ENCODE measurements at regions not wholly inside any gene's neighbourhood (a gene's known extent, or its start where the extent isn't known, plus 50 kb on each side); places are given as distances from the start of the nearest gene placed in this dataset.

DNA sequence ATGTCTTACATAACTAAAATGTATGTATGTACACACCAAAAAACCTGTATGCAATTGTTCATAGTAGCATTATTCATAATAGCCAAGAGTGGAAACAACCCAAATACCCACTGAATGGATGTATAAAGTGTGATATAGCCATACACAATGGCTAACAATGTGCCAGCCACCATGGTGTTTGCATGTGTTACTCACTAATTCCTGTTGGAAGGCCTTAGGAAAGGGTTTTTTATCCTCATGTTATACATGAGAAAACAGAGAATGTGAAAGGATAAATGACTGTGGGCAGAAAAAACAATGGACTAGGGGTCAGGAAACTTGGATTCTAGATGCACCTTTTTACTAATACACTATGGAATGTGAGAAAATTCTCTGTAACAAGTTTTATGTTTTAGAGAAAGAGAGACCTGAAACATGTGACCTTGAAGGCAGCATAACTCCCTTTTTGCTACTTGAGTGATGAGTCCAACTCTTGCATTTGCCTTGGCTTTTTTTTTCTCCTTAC, 55.7 kb downstream of the TIGD2 start:
- ChIA-PET CTCF (no interaction called here), POLR2A (no interaction called here)
- Histone ChIP-seq H3K9me3 (ENCODE audit: control insufficient read depth, insufficient read depth, low read depth, low read length) (no peaks in the 10 kb centered on the region), H3K36me3 (ENCODE audit: control insufficient read depth in 2 of 2, insufficient read depth in 1 of 2, low read length in 2 of 2) (no peaks in the 10 kb centered on the region), H3K4me3 (ENCODE audit: low read depth, low read length) (no peak overlapping the region), H3K27ac (ENCODE audit: extremely low read depth, low read depth, low read length) (no peak overlapping the region), H3K4me1 (ENCODE audit: control insufficient read depth, insufficient read depth, low read length) (no peaks in the 10 kb centered on the region)
- TF ChIP-seq ZNF155 (tag by site-specific recombination; IDR thresholded peaks at IDR 0.05): no peak

DNA sequence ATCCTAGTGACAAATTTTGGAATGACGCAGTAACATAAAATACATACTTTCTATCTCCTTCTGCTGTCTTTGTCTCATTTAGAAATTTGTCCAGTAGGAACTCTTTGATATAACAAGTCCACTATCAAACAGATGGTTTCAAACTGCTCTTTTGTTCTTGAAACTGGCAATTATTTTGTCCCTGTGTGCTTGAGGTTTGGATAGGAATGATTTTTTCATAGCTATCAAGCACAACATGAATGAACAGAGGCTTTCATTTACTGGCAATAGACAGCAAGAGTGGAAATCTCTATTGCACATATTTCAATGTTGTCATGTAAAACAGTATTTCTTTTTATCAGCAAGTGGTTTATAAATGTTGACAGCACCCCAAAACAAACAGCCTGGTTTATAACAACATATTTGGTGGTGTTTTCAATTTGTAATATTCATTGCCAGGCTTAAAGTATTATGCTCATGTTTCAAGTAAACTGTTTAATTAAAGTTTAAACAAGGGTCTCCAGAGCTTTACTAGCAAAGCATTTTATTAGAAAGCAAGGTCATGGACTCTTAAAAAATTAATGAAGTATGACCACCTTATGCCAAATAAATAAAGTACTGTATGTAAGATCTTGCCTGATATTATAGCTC, 60.0 kb downstream of the TIGD2 start:
- Histone ChIP-seq H3K27ac (ENCODE audit: extremely low read depth, low read depth, low read length) (no peak overlapping the region), H3K36me3 (ENCODE audit: control insufficient read depth in 2 of 2, insufficient read depth in 1 of 2, low read length in 2 of 2) (no peaks in the 10 kb centered on the region), H3K4me1 (ENCODE audit: control insufficient read depth, insufficient read depth, low read length) (no peaks in the 10 kb centered on the region), H3K4me3 (ENCODE audit: low read depth, low read length) (no peak overlapping the region), H3K9me3 (ENCODE audit: control insufficient read depth, insufficient read depth, low read depth, low read length) (no peaks in the 10 kb centered on the region)
- TF ChIP-seq, protein P1, sequence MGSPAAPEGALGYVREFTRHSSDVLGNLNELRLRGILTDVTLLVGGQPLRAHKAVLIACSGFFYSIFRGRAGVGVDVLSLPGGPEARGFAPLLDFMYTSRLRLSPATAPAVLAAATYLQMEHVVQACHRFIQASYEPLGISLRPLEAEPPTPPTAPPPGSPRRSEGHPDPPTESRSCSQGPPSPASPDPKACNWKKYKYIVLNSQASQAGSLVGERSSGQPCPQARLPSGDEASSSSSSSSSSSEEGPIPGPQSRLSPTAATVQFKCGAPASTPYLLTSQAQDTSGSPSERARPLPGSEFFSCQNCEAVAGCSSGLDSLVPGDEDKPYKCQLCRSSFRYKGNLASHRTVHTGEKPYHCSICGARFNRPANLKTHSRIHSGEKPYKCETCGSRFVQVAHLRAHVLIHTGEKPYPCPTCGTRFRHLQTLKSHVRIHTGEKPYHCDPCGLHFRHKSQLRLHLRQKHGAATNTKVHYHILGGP (tag by site-specific recombination; IDR thresholded peaks at IDR 0.05): 0 out of 2 replicates have a peak, but pooled peaks have one; percentile 23
- no peak for TF ChIP-seq ZNF211 (tag by site-specific recombination; IDR thresholded peaks at IDR 0.05; ENCODE audit: low read depth)
- CTCF ChIA-PET: interaction anchor here (1.2 to 1.4 kb wide), 2 partner anchors 11 to 13 kb away, joined by 3 to 4 read pairs; no protein-coding TSS in a partner anchor
- POLR2A ChIA-PET: no interaction called here

DNA sequence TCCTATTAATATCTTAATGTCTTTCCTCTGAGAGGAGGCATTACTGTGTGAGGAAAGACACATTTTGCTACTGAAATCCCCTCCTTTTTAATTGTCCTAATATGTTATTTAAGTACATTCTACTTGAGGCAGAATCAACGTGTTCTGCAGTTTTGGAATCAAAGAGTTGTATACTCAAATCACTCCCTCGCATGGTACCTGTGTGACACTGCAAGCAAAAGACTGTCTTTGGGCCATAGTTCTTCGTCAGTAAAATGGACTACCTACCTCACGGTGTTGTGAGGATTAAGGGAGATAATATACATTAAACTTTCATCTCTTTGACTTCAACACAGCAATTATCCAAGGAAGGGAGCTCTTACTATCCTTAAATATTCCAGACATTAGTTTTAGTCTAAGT, 61.5 kb downstream of the TIGD2 start:
- Histone ChIP-seq H3K27ac (ENCODE audit: extremely low read depth, low read depth, low read length) (no peak overlapping the region), H3K36me3 (ENCODE audit: control insufficient read depth in 2 of 2, insufficient read depth in 1 of 2, low read length in 2 of 2) (no peaks in the 10 kb centered on the region), H3K4me1 (ENCODE audit: control insufficient read depth, insufficient read depth, low read length) (no peaks in the 10 kb centered on the region), H3K4me3 (ENCODE audit: low read depth, low read length) (no peak overlapping the region), H3K9me3 (ENCODE audit: control insufficient read depth, insufficient read depth, low read depth, low read length) (no peaks in the 10 kb centered on the region)
- no peak for TF ChIP-seq ZNF23 (tag by site-specific recombination; IDR thresholded peaks at IDR 0.05; ENCODE audit: borderline replicate concordance)
- TF ChIP-seq, protein P2, sequence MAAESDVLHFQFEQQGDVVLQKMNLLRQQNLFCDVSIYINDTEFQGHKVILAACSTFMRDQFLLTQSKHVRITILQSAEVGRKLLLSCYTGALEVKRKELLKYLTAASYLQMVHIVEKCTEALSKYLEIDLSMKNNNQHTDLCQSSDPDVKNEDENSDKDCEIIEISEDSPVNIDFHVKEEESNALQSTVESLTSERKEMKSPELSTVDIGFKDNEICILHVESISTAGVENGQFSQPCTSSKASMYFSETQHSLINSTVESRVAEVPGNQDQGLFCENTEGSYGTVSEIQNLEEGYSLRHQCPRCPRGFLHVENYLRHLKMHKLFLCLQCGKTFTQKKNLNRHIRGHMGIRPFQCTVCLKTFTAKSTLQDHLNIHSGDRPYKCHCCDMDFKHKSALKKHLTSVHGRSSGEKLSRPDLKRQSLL (tag by site-specific recombination; IDR thresholded peaks at IDR 0.05): no peak
- ChIA-PET CTCF (interaction anchor here (0.9 kb wide), 1 partner anchor 13 kb away, joined by 5 read pairs; no protein-coding TSS in a partner anchor), POLR2A (no interaction called here)

DNA sequence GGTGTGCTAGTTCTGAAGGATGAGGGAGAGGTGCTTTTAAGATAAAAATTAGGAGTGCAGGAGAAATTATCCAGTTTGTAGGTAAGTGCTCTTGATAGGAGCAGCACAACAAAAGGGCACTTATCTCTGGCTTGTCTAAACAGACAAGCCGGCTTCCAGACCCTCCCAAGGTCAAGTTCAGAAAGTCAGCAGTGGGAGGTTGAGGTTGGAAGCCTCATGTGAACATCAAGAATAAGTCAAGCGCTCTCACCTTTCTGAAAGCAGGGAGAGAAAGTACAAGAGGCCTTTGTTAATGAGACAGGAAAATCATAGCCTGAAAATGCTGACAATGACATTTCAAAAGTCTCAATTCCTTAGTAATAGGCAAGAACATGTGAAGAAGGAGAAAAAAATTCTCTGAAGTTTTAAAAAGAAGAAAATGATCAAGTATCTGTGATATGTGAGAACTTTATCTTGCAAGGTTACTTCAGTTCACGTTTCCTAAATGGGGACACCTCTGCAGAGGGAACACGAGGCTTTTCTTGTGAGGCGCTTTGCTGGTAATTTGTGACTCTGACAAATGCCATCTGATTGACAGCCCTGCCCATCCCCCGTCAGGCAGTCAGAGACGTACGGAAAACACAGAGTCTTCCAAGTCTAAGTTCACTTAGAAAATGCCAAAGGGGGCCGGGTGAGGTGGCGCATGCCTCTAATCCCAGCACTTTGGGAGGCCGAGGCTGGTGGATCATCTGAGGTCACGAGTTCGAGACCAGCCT, 62.2 kb downstream of the TIGD2 start:
- Histone ChIP-seq H3K4me3 (ENCODE audit: low read depth, low read length) (no peak overlapping the region), H3K36me3 (ENCODE audit: control insufficient read depth in 2 of 2, insufficient read depth in 1 of 2, low read length in 2 of 2) (no peaks in the 10 kb centered on the region), H3K4me1 (ENCODE audit: control insufficient read depth, insufficient read depth, low read length) (no peaks in the 10 kb centered on the region), H3K9me3 (ENCODE audit: control insufficient read depth, insufficient read depth, low read depth, low read length) (no peaks in the 10 kb centered on the region), H3K27ac (ENCODE audit: extremely low read depth, low read depth, low read length) (no peak overlapping the region)
- POLR2A ChIA-PET: no interaction called here
- CTCF ChIA-PET: interaction anchor here (0.7 to 0.9 kb wide), 2 partner anchors 14 to 689 kb away, joined by 3 to 5 read pairs; no protein-coding TSS in a partner anchor
- TF ChIP-seq ZNF157 (tag by site-specific recombination; IDR thresholded peaks at IDR 0.05) (no peak), ZNF664 (tag by site-specific recombination; IDR thresholded peaks at IDR 0.05) (no peak), ZBTB21 (tag by site-specific recombination; IDR thresholded peaks at IDR 0.05) (no peak), ZNF677 (tag by site-specific recombination; IDR thresholded peaks at IDR 0.05) (no peak), ZNF610 (tag by site-specific recombination; IDR thresholded peaks at IDR 0.05; ENCODE audit: borderline replicate concordance) (no peak), BCL11A (tag by site-specific recombination; IDR thresholded peaks at IDR 0.05; ENCODE audit: low read depth) (no peak), ZNF621 (tag by site-specific recombination; IDR thresholded peaks at IDR 0.05) (no peak), ZNF175 (tag by site-specific recombination; IDR thresholded peaks at IDR 0.05) (no peak), ZNF423 (tag by site-specific recombination; IDR thresholded peaks at IDR 0.05) (no peak)
- TF ChIP-seq, protein P3, sequence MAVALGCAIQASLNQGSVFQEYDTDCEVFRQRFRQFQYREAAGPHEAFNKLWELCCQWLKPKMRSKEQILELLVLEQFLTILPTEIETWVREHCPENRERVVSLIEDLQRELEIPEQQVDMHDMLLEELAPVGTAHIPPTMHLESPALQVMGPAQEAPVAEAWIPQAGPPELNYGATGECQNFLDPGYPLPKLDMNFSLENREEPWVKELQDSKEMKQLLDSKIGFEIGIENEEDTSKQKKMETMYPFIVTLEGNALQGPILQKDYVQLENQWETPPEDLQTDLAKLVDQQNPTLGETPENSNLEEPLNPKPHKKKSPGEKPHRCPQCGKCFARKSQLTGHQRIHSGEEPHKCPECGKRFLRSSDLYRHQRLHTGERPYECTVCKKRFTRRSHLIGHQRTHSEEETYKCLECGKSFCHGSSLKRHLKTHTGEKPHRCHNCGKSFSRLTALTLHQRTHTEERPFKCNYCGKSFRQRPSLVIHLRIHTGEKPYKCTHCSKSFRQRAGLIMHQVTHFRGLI (tag by site-specific recombination; IDR thresholded peaks at IDR 0.05): no peak
- TF ChIP-seq, protein P4, sequence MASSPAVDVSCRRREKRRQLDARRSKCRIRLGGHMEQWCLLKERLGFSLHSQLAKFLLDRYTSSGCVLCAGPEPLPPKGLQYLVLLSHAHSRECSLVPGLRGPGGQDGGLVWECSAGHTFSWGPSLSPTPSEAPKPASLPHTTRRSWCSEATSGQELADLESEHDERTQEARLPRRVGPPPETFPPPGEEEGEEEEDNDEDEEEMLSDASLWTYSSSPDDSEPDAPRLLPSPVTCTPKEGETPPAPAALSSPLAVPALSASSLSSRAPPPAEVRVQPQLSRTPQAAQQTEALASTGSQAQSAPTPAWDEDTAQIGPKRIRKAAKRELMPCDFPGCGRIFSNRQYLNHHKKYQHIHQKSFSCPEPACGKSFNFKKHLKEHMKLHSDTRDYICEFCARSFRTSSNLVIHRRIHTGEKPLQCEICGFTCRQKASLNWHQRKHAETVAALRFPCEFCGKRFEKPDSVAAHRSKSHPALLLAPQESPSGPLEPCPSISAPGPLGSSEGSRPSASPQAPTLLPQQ (tag by site-specific recombination; IDR thresholded peaks at IDR 0.05): no peak
- TF ChIP-seq, protein P5, sequence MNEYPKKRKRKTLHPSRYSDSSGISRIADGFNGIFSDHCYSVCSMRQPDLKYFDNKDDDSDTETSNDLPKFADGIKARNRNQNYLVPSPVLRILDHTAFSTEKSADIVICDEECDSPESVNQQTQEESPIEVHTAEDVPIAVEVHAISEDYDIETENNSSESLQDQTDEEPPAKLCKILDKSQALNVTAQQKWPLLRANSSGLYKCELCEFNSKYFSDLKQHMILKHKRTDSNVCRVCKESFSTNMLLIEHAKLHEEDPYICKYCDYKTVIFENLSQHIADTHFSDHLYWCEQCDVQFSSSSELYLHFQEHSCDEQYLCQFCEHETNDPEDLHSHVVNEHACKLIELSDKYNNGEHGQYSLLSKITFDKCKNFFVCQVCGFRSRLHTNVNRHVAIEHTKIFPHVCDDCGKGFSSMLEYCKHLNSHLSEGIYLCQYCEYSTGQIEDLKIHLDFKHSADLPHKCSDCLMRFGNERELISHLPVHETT (tag by site-specific recombination; IDR thresholded peaks at IDR 0.05): no peak
